NCI-H345 treated with DMSO at 0.1 percent for 48 hours (cell line): ENCODE measurements at regions not wholly inside any gene's neighbourhood (a gene's known extent, or its start where the extent isn't known, plus 50 kb on each side); places are given as distances from the start of the nearest gene placed in this dataset.
A peak's percentile ranks its signal among the peaks of the same experiment; 100 is the strongest.

Source experiments
- DNase-seq: peaks from one replicate; lab custom pipeline; 2025; ENCODE audit not compliant: unreplicated experiment; lab: John Stamatoyannopoulos, UW

- DNase-seq, result no peak
Measured at GRCh38 chr6:48826901-48827701, 636.0 kb downstream of the MMUT start.

- no peak for DNase-seq
Measured at GRCh38 chr6:48826152-48826515, 636.9 kb downstream of the MMUT start.

GRCh38 chr6:48825501-48826151 is 637.4 kb downstream of the MMUT start:
- DNase-seq, result no peak

GRCh38 chr6:48818052-48818412 is 645.0 kb downstream of the MMUT start:
- DNase-seq, result no peak

- no peak for DNase-seq
Measured at GRCh38 chr6:48817333-48818051, 645.6 kb downstream of the MMUT start.

GRCh38 chr6:48814957-48815356 is 648.1 kb downstream of the MMUT start:
- no peak for DNase-seq

- DNase-seq, result no peak
Measured at GRCh38 chr6:48813836-48814235, 649.2 kb downstream of the MMUT start.

- DNase-seq, result no peak
Measured at GRCh38 chr6:48809700-48810099, 653.4 kb downstream of the MMUT start.

- no peak for DNase-seq
Measured at GRCh38 chr6:48809245-48809644, 653.8 kb downstream of the MMUT start.

- no peak for DNase-seq
Measured at GRCh38 chr6:48798296-48798695, 664.8 kb downstream of the MMUT start.

- no peak for DNase-seq
Measured at GRCh38 chr6:48782225-48782624, 671.2 kb upstream of the PTCHD4 start.

- DNase-seq, result no peak
Measured at GRCh38 chr6:48777411-48777810, 666.4 kb upstream of the PTCHD4 start.

GRCh38 chr6:48775157-48775556 is 664.2 kb upstream of the PTCHD4 start:
- no peak for DNase-seq

GRCh38 chr6:48774276-48774675 is 663.3 kb upstream of the PTCHD4 start:
- no peak for DNase-seq

GRCh38 chr6:48766349-48766748 is 655.4 kb upstream of the PTCHD4 start:
- no peak for DNase-seq

- DNase-seq, result peak; percentile 45
Measured at GRCh38 chr6:48765352-48765961, 654.5 kb upstream of the PTCHD4 start.

- no peak for DNase-seq
Measured at GRCh38 chr6:48764286-48765044, 653.5 kb upstream of the PTCHD4 start.

- no peak for DNase-seq
Measured at GRCh38 chr6:48757661-48758060, 646.7 kb upstream of the PTCHD4 start.

- DNase-seq, result no peak
Measured at GRCh38 chr6:48755315-48755714, 644.3 kb upstream of the PTCHD4 start.

- no peak for DNase-seq
Measured at GRCh38 chr6:48754641-48755040, 643.6 kb upstream of the PTCHD4 start.

- DNase-seq, result no peak
Measured at GRCh38 chr6:48750861-48751260, 639.9 kb upstream of the PTCHD4 start.
